ENCODE measurements at regions not wholly inside any gene's neighbourhood (a gene's known extent, or its start where the extent isn't known, plus 50 kb on each side); places are given as distances from the start of the nearest gene placed in this dataset.

DNA sequence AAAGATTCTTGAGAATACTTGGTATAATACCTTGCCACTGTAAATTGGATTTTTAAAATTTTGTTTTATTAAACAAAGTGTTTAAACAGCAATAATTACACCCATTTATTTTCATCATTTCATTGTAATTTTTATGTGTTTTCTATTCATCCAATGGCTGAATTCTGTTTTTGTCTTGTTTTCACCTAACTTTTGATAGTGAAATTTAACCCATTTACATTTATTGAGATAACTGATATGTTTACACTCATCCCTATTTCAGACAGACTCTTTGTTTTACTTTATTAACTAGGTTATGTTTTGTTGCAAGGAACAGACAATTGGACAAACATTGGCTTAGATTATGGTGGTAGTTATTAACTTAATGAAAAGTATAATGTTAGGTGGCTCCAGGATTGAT is 113.1 kb upstream of the REG3A start:
- no peak for TF ChIP-seq EGR1 (IDR thresholded peaks at IDR 0.05; ENCODE audit: borderline replicate concordance, low read depth, low read length)
- no peak for TF ChIP-seq MAFK (IDR thresholded peaks at IDR 0.05; ENCODE audit: low read depth, low read length)
- no peak for TF ChIP-seq TCF12 (IDR thresholded peaks at IDR 0.05; ENCODE audit: low read depth, low read length)

All from H1 (cell line).